H1 (cell line): ENCODE measurements at regions not wholly inside any gene's neighbourhood (a gene's known extent, or its start where the extent isn't known, plus 50 kb on each side); places are given as distances from the start of the nearest gene placed in this dataset.

Experiments
- BRCA1 ChIP-seq: IDR thresholded peaks from 2 replicates; pipeline ENCODE4 v1.6.1; 2012; ENCODE audit warnings: low read depth, low read length, improper control_type of control experiment
- CTBP2 ChIP-seq: IDR thresholded peaks from 2 replicates; pipeline ENCODE4 v1.7.0; 2011; ENCODE audit warnings: borderline replicate concordance, mild to moderate bottlenecking, moderate library complexity, mixed read lengths, low read length; ENCODE audit not compliant: insufficient read depth, insufficient read length
- POLR2A ChIP-seq, 2 experiments: IDR thresholded peaks; 1 replicate in 1 of 2; 2 replicates in 1 of 2; pipeline ENCODE4 v1.6.1; 2011; ENCODE audit warnings: low read depth in 2 of 2, low read length in 2 of 2, mild to moderate bottlenecking in 2 of 2; ENCODE audit errors: control extremely low read depth in 1 of 2
- RBBP5 ChIP-seq: IDR thresholded peaks from 2 replicates; pipeline ENCODE4 v1.7.1; 2012; ENCODE audit warnings: low read depth, mild to moderate bottlenecking, inconsistent platforms, low read length, moderate library complexity, borderline replicate concordance
- RXRA ChIP-seq: IDR thresholded peaks from 2 replicates; pipeline ENCODE4 v1.6.1; 2011; ENCODE audit warnings: low read depth, mild to moderate bottlenecking, low read length, moderate library complexity; ENCODE audit not compliant: insufficient read depth
- SIN3A ChIP-seq, 2 experiments: IDR thresholded peaks in 1 of 2; conservative IDR thresholded peaks in 1 of 2; 2 replicates each; pipeline ENCODE4 v1.6.1; 2011 to 2012; ENCODE audit warnings: low read length in 2 of 2, improper control_type of control experiment in 1 of 2, low read depth in 1 of 2, mild to moderate bottlenecking in 1 of 2
- SP2 ChIP-seq: IDR thresholded peaks from 2 replicates; pipeline ENCODE4 v1.6.1; 2012; ENCODE audit warnings: mild to moderate bottlenecking, low read length, inconsistent platforms
- SP4 ChIP-seq: IDR thresholded peaks from 2 replicates; pipeline ENCODE4 v1.6.1; 2012; ENCODE audit warnings: low read length, inconsistent platforms

DNA sequence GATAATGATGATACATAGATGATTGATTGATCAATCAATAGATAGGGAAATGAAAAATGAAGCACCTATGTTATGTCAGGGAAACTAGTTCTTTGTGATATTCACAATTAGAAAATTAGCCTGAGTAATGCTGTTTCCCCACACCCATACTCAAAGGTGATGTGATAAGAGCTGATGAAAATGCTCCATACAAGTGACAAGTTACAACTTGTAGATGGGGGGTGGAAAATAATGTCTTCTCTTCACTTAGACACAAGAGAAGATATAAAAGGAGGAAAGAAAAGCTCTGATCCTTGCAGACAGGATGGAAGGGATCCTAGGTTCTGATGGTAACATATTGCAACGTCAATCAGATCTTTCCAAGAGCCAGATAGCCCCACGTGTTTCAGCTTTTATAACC lies 365.9 kb downstream of the AKAIN1 start (continued):
- TF ChIP-seq RBBP5: no peak
- TF ChIP-seq CTBP2: no peak
- no peak for TF ChIP-seq SP4
- no peak for TF ChIP-seq SP2
- TF ChIP-seq POLR2A (IDR thresholded peaks at IDR 0.05; ENCODE audit: control extremely low read depth in 1 of 2, low read depth in 2 of 2, low read length in 2 of 2): no peak
- TF ChIP-seq BRCA1: no peak
- TF ChIP-seq SIN3A (conservative IDR thresholded peaks at IDR 0.05 in 1 of 2, IDR thresholded peaks at IDR 0.05 in 1 of 2; ENCODE audit: low read depth in 1 of 2, low read length in 2 of 2): no peak
- no peak for TF ChIP-seq RXRA
